Psoas muscle (tissue), 7 donors: ENCODE measurements at regions not wholly inside any gene's neighbourhood (a gene's known extent, or its start where the extent isn't known, plus 50 kb on each side); places are given as distances from the start of the nearest gene placed in this dataset.

ENCODE experiments used
- ATAC-seq, 4 donors: fragments of 200-7000 bp; cut with Tn5 transposase; one replicate each; pipeline ENCODE4 v1.9.1; 2020; ENCODE audit warnings: moderate library complexity in 3 of 4, mild to moderate bottlenecking in 2 of 4
- DNase-seq, 2 donors: peaks; one replicate each; pipeline ENCODE4 v3.0.0-alpha.2; 2020
- H3K27ac ChIP-seq: fragments of 200-600 bp; one replicate; pipeline ENCODE4 v1.8.0; 2022
- H3K27me3 ChIP-seq, 3 donors: fragments of 200-600 bp in 1 of 3; one replicate each; pipeline versions ENCODE4 v1.6.1 to v1.8.0; 2013 to 2022; ENCODE audit warnings: low read length in 2 of 3, mild to moderate bottlenecking in 2 of 3, moderate library complexity in 1 of 3; ENCODE audit not compliant: insufficient read depth in 3 of 3
- H3K36me3 ChIP-seq, 2 donors: fragments of 200-600 bp in 1 of 2; one replicate each; pipeline versions ENCODE4 v1.6.1 to v1.8.0; 2013 to 2022; ENCODE audit warnings: low read depth in 1 of 2, mild to moderate bottlenecking in 1 of 2, moderate library complexity in 1 of 2; ENCODE audit not compliant: insufficient read depth in 1 of 2
- H3K4me1 ChIP-seq: fragments of 200-600 bp; one replicate; pipeline ENCODE4 v1.8.0; 2022
- H3K4me3 ChIP-seq: fragments of 200-600 bp; one replicate; pipeline ENCODE4 v1.8.0; 2022; ENCODE audit warnings: mild to moderate bottlenecking
- H3K9me3 ChIP-seq: fragments of 200-600 bp; one replicate; pipeline ENCODE4 v1.8.0; 2022
- CTCF ChIP-seq: fragments of 200-600 bp; IDR thresholded peaks from one replicate; pipeline ENCODE4 v1.8.0; 2022; ENCODE audit warnings: antibody characterized with exemption
- WGBS, 3 donors: extraction: QIAGEN DNeasy Blood & Tissue Kit; methylation state at CpG; one replicate each; pipeline versions ENCODE4 v1.1.6 to v1.1.7; 2013; 5-methylcytosine and 5-hydroxymethylcytosine counted together
- intact Hi-C, 2 donors: fragments of 100-400 bp; cut with DNase I; formaldehyde crosslinking; loops; one replicate each; pipeline versions ENCODE4 v1.11.0 to v1.14.2; 2022
- donor health status: healthy with polysubstance abuse.
- donor health status: DM: no; HTN: no; CAD: no; lungs with moderate emphysema.
- donor health status: Bipolar disorder and iron deficiency.
- donor health status: healthy.
- donor health status: DM: yes; HTN: yes; CAD: no.
- donor health status: DM: no; HTN: no; CAD: no.
- donor health status: DM: yes; HTN: yes; CAD: no.

GRCh38 chr5:173696216-173696615 is 79.8 kb upstream of the BOD1 start:
- DNase-seq (no peak), ATAC-seq (no peak)
- Histone ChIP-seq H3K27ac (no peak overlapping the region), H3K27me3 (no peaks in the 10 kb centered on the region), H3K4me1 (no peaks in the 10 kb centered on the region), H3K9me3 (no peaks in the 10 kb centered on the region), H3K4me3 (no peak overlapping the region), H3K36me3 (no peaks in the 10 kb centered on the region)
- no peak for TF ChIP-seq CTCF
- WGBS, 3 donors = 96 to 99% (median 97%) methylated on average over 3 of the region's 3 CpGs
- intact Hi-C loops = no loop called here

GRCh38 chr5:173697931-173698579 is 81.6 kb upstream of the BOD1 start:
- no peak for TF ChIP-seq CTCF
- H3K4me3 ChIP-seq = no peak overlapping the region
- intact Hi-C loops = no loop called here
- no peak overlapping the region for H3K27ac ChIP-seq
- no peaks in the 10 kb centered on the region for H3K27me3 ChIP-seq
- 77 to 79% (median 78%) methylated on average over 11 of the region's 11 CpGs for WGBS, 3 donors
- ATAC-seq (no peak), DNase-seq (no peak)
- no peaks in the 10 kb centered on the region for H3K36me3 ChIP-seq
- H3K4me1 ChIP-seq = no peaks in the 10 kb centered on the region
- no peaks in the 10 kb centered on the region for H3K9me3 ChIP-seq

- intact Hi-C loops = no loop called here
- Histone ChIP-seq H3K9me3 (no peaks in the 10 kb centered on the region), H3K27ac (no peak overlapping the region), H3K4me3 (no peak overlapping the region), H3K4me1 (no peaks in the 10 kb centered on the region), H3K27me3 (no peaks in the 10 kb centered on the region), H3K36me3 (no peaks in the 10 kb centered on the region)
- no peak for TF ChIP-seq CTCF
- ATAC-seq (no peak), DNase-seq (no peak)
- 95 to 100% (median 95%) methylated on average over 2 of the region's 2 CpGs for WGBS, 3 donors
These were observed 83.5 kb upstream of the BOD1 start for GRCh38 chr5:173699966-173700365.

GRCh38 chr5:173703466-173703865 is 87.0 kb upstream of the BOD1 start:
- ATAC-seq (no peak), DNase-seq (no peak)
- H3K27ac ChIP-seq = no peak overlapping the region
- intact Hi-C loops = no loop called here
- H3K9me3 ChIP-seq = no peaks in the 10 kb centered on the region
- H3K4me3 ChIP-seq = no peak overlapping the region
- H3K27me3 ChIP-seq = no peaks in the 10 kb centered on the region
- H3K4me1 ChIP-seq = peaks cover 20% of the 10 kb centered on the region
- no peak for TF ChIP-seq CTCF
- 81 to 83% (median 82%) methylated on average over 4 of the region's 4 CpGs for WGBS, 3 donors
- H3K36me3 ChIP-seq = no peaks in the 10 kb centered on the region
